Spleen (tissue), 7 donors: ENCODE measurements at regions not wholly inside any gene's neighbourhood (a gene's known extent, or its start where the extent isn't known, plus 50 kb on each side); places are given as distances from the start of the nearest gene placed in this dataset.

ENCODE experiments used
- POLR2A ChIP-seq, 3 donors: fragments of 450-650 bp; IDR thresholded peaks; one replicate each; pipeline ENCODE4 v1.5.1; 2017; ENCODE audit warnings: antibody characterized with exemption in 3 of 3, mild to moderate bottlenecking in 1 of 3
- TF ChIP-seq, protein P1 (sequence below), 11 experiments: fragments of 200-600 bp in 7 of 11; fragments of 450-650 bp in 4 of 11; sonication (generic) in 4 of 11; IDR thresholded peaks in 8 of 11; conservative IDR thresholded peaks in 3 of 11; 1 replicate in 7 of 11; 2 replicates in 4 of 11; pipeline versions ENCODE4 v1.4.0 to v1.8.0; 2016 to 2021; ENCODE audit warnings: antibody characterized with exemption in 11 of 11, inconsistent platforms in 4 of 11, mild to moderate bottlenecking in 1 of 11
- donor health status: DM: no; HTN: no; CAD: no; lungs with moderate emphysema.
- donor health status: DM: no; HTN: no; CAD: no.
- donor health status: DM: no; HTN: no; CAD: no.

DNA sequence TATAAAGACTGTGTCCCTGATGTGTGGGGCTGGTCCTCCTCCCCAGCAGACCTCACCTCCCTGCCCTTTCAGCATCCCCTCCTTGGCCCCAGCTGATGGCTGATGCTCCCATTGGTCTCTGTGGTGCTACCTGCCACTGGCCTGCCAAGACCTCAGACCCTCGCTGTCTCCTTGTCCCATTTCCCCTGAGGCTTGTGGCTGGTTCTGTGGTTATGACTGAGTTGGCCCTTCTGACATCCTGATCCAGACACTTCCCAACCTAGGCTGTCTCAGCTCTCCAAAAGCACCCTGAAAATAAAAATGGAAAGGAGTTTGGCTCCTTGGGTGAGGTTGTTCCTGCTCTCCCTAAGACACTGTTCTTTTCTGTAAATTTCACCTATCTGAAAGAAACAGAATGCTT is 214.2 kb downstream of the RPS24 start:
- TF ChIP-seq, protein P1, sequence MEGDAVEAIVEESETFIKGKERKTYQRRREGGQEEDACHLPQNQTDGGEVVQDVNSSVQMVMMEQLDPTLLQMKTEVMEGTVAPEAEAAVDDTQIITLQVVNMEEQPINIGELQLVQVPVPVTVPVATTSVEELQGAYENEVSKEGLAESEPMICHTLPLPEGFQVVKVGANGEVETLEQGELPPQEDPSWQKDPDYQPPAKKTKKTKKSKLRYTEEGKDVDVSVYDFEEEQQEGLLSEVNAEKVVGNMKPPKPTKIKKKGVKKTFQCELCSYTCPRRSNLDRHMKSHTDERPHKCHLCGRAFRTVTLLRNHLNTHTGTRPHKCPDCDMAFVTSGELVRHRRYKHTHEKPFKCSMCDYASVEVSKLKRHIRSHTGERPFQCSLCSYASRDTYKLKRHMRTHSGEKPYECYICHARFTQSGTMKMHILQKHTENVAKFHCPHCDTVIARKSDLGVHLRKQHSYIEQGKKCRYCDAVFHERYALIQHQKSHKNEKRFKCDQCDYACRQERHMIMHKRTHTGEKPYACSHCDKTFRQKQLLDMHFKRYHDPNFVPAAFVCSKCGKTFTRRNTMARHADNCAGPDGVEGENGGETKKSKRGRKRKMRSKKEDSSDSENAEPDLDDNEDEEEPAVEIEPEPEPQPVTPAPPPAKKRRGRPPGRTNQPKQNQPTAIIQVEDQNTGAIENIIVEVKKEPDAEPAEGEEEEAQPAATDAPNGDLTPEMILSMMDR (IDR thresholded peaks at IDR 0.05 in 8 of 11, conservative IDR thresholded peaks at IDR 0.05 in 3 of 11) = no peak
- TF ChIP-seq POLR2A (IDR thresholded peaks at IDR 0.05) = no peak
